GM21381 (cell line): ENCODE measurements at regions not wholly inside any gene's neighbourhood (a gene's known extent, or its start where the extent isn't known, plus 50 kb on each side); places are given as distances from the start of the nearest gene placed in this dataset.
A peak's percentile ranks its signal among the peaks of the same experiment; 100 is the strongest.
"Not testable (repeated sequence)": the region's sequence is repeated elsewhere in the genome, so short reads cannot be mapped to it uniquely, and the experiment has no call there.

Source experiments
- ATAC-seq: cut with Tn5 transposase; IDR thresholded peaks from one replicate; pipeline ENCODE4 v1.9.1; 2021; ENCODE audit warnings: mild to moderate bottlenecking, moderate library complexity; ENCODE audit not compliant: unreplicated experiment

DNA sequence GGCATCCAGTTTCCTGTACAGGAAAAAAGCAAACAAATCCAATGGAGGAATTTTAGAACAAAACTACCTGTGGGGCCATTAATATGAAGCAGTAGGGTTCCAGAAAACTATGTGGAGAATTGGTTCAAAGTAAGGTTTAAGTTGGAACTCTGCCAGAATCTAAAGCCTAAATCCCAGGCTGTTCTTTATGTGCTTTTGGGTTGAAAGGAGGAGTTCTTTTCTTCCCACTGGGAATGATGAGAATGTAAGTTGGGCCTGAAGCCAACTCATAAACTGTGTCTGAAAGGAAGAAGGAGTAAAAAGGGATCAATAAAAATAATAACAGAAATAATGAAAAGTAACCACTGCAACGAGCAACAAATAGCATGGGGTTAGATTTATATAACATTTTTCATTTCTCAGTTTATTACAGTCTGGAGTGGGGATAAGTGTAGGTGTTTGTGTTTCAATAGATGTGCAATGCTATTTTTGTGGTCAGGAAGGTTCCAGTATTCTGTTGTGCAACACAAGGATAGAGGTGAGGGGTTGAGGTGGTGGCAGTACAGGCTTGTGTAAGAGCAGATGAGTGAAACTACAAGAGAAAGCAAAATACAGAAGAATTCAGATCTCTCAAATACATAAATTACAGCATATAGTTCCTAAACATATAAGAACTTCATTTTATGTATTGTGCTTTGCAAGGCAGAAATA lies 373.6 kb downstream of the EMP1 start:
- ATAC-seq, result no peak

DNA sequence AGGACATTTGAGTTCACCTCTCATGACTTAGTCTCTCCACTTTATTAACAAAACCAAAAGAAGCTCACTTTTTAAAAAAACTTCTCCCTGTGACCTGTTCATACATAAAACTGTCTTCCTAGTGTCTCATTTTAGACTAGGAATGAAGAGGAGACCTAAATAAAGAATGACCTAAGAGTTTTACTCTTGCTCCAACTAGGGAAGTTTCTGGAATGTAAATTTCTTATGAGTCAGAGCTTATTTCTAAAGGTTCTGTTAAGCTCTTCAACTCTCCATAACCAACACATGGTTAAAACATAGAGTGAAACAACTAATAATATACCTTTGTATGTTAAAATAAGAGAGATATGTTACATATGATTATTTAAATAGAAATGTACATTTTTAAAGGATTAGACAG lies 369.8 kb downstream of the EMP1 start:
- ATAC-seq, result no peak

DNA sequence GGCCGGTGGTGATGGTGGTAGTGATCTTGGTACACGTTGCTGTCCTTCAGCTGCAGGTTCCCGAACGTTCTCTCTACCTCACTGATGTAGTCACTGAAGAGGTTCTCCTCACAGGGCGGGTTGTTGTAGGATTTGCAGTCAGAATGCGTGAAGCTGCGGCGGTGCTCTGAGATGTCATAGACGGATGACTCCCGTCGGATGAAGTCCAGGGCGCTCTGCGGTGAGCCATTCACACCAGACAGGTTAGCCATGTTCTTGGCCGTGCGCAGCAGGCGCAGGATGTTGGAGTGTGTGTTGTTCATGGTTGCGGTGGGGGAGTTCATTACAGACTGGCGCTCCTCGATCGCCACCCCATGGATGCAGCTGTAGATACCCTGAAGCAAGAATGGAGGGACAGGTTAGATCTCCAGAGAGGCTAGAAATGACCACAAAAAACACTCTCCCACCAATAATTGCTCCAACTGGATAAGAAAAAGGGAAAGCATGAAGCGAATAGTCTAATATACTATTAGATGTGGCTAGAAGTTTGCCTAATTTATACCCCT lies 367.8 kb downstream of the EMP1 start:
- ATAC-seq, result no peak

DNA sequence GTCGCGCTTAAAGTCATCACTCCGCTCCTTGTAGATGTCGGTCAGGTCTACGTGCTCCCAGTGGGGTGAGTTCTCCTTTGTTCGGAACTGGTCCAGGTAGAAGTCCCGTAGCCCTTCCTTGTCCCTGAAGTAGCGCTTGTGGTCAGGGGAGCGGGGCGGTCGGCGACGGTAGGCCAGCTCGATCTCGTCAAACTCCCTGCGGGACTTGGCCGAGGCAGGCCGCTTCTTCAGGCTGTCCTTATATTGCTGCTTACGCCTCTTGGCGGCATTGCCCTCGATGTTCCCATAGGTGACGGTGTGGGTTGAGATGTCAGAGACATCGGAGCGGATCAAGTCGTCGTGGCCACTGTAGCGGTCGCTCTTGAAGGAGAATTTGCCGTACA lies 367.2 kb downstream of the EMP1 start:
- ATAC-seq, result no peak

DNA sequence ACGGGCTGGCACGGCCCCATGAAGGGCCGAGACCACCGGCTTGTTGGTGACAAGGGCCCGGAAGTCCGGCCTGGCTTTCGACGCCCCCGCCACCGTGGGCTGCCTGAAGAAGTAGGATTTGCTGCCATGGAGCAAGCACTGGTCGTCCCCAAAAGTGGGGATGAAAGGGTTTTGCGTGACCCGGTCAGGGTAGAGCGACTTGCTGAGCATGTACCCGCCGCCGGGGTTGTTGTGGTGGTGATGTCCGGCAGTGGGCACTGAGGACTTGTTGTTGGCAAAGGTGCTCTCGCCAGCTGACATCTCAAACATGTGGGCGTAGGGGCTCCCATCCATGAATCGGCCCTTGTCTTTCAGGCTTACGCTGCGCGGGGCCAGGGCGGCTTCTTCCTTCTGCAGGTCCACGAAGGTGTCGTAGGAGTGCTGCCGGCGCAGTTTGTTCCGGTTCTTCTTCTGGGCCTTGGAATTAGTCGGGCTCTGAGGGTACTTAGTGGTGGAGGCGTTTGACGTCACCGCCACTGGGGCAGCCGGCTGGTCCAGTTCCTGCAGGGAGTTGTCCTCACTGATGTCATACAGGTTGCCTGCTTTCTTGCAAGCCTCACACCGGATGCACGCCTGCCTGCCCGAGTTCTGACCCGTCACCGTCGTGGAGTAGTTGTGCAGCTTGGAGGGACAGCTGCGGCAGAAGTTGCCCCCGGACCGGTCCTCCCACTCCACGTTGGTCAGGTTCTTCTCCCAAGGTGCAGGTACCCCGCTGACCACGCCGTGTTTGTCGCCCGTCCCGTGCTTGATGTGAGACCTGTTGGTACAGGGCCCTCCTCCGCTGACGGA lies 366.6 kb downstream of the EMP1 start:
- ATAC-seq, result no peak

DNA sequence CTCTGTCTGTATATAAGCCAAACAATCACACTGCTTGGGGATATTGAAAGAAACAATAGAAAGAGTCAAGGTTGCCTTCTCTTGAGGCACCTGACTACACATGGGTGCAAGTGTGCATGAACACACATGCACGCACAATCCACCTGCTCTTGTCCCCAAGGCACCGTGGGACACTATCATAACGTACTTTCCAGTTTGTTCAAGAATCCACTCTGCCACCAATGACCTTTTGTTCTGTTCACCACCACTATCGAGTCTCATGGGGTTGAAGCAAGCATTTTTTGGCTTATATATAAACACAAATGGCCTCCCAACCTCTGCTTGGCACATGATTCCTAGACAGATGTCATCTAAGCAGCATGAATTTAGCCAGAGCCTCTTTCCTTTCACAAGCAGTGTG lies 365.4 kb downstream of the EMP1 start:
- no peak for ATAC-seq

DNA sequence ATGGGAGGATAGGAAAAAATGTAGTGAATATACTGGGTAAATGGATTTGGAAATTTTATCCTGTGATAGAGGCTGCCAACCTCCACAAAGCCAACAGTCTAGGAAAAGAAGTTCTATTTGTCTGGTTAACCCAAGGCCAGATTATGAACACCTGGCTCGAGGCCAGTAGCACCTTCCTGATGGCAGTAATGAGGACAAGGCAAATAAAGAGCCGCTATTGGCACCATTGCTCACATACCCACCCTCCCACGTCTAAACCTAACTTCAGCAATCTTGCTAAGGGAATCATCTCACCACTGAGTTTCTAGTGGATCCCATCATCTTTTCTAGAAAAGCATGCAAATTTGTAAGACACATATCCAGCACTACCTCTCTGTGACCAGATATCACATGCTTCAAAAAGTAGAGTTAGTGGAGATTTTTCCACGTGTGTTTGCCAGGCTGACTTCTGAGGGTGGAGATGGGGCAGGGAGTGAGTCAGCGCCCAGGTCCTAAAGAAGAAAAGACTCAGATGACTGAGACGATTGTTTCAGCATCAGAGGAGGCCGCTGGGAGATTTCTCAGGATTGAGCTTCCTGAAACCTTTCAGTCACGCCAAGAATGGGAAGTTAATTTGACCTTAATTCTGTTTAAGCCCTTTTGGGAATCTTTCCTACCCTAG lies 362.9 kb downstream of the EMP1 start:
- no peak for ATAC-seq

DNA sequence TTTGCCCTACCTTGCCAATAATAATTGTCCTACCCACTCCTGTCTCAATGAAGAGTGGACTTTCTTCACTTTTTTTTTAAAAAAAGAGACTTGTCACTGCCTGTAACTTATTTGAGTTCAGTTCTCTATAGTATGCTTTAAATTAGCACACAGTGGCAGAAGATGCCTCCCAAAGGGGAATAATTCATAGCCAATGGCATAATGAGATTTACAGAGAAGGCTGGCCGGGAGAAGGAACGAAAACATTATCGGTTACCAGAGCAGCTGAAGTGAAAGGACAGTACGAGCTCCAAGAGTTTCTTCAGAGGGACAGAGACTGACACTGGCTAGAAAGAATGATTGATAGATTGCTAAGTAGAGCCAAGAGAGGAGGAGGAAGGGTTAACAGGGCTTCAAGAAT lies 356.3 kb downstream of the EMP1 start:
- ATAC-seq, result no peak

DNA sequence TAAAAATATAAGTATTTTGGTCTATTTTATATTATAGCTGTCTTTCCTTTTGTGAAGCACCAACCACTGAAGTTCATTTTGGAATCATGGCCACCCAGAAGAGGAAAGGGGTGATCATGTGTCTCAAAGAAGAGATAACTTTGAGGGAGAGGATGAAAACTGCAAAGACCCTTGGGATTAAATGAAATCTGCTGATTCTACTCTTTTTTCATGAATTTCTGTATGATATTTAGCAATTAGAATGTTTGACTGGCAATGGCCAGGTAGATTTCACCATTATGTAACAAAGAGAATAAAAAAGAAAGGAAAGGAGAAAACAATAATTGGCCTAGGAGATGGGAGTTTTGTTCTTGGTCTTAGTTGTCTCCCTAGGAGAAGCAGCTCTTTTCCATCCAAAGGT lies 350.8 kb downstream of the EMP1 start:
- ATAC-seq, result no peak

DNA sequence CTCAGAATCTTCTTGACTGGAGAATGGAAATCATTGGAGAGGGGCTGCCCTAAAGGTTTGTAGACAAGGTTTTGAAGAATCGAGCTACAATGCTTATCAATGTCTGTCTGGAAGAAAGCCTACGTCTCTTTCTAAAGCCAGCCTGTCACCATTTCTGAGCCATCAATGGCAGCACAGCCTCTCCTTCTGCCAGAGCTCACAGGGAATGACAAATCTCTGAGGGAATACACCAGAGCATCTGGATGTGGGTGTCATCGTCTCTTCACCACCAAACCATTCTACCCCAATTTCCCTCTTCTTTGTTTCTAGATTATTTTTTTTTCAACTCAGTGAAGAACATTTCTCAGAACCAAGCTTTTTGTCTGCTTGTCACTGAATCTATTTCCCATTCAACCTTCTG lies 349.7 kb downstream of the EMP1 start:
- no peak for ATAC-seq

DNA sequence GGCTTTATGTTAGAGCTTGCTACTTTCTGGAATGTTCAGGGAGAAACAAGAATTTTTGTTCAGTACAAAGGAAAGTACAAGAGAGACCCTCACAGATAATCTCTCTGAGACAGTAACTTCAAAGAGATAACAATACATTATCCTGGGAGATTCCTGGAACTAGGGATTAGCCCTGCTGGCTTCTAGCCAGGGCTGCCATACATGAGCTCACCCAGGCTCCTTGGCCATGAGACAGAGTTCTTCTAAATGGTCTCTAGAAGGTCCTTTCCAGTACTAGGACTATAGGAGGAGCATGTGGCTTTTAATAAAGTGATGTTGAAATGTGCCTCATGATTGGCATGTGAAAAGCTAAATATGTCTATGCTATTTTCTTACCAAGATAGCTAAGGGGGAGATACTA lies 342.5 kb downstream of the EMP1 start:
- ATAC-seq, result no peak

DNA sequence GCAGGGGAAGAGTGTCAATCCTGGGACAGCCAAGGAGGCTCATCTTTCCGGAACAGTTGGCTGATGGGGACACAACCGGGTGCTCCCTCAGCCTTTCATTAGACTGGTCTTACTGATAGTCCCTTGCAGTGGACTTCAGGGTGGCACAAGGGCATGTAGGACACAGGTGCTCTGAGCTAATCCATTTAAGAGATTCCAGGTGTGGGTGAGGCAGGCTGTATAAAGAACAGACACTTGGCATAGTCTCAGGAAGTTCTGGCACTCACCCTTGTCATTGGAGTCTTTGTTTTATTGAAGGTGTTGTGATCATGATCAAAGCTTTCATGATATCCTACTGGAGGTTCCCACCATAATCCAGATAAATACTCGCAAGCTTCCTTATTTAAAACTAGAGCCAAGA lies 341.6 kb downstream of the EMP1 start:
- no peak for ATAC-seq

DNA sequence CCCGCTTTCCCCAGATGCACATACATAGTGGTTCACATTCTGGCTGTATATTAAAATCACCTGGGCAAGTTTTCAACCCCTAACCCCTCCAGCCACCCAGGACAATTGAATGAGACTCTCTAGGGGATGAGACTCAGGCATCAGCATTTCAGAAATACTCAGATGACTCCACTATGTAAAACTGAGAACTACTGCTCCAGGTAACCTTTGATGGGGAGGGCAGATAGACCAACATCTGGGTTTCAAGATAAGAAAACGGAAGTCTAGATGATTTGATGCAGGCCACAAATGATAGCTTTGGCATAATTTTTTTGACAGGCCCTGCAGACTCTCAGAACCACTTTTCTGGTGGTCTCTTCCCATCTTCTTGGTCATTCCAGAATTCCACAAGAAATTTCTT lies 341.1 kb downstream of the EMP1 start:
- no peak for ATAC-seq

DNA sequence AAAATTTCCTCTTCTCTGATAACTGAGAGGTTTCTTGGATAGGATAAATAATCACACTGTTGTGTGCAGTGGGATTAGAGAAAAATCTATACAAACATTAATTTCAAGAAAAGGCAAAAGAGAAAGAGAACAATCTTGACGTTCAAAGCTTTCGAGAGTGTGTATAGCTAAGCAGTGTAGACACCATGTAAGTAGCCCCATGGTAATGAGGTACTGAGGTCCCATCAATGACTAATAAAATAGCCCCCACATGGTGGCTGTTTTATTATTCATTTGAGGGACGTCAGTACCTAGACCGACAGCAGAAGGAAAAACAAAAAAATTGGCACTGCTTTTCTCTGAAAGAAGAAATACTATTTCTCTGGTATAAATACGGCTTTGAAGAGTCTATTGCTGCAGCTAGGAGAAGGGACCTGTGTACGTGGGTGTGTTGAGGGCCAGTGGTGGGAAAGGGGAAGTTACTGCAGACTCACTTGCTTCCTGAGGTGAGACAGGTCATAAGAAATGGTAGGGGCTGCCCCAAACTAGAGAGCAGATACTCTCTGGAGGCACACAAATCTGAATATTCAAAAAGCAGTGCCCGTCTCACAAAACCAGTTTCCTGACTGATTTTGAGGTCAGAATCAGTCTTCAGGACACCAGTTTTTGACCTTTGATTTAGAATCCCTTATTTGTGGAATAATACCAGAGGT lies 339.8 kb downstream of the EMP1 start:
- peak; percentile 97 for ATAC-seq

DNA sequence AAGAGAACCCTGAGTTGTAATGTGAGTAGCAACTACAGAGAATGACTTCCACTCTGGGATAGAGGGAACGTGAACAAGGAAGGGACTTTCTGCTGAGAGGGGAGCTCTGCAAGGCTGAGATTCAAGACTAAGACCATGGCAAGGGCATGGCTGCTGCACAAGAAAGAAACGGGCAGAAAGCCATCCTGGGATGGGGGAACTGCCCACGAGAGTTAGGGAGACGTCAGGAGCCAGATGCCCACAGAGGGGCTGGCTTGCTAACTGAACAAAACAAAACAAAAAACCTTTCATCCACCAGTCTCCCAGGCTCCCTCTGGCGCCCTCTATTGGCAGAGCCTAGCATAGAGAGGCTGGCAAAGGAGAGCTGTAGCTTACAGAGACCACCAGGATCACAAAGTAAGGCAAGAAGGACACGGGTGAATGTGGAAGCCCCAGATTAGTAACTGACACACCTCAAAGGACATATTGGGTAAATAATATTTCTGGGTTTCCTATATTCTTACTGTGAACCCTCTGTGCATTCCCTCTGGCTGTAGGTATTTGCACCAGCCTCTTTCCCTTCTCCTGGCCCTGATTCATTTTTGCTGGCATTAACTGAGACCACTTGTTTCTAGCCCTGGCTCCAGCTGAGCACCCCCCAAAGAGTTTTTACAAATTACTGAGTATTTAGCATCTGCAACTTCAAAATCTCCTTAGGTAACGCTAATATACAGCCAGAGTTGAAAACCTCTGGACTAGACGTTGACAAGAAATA lies 338.3 kb downstream of the EMP1 start:
- no peak for ATAC-seq

DNA sequence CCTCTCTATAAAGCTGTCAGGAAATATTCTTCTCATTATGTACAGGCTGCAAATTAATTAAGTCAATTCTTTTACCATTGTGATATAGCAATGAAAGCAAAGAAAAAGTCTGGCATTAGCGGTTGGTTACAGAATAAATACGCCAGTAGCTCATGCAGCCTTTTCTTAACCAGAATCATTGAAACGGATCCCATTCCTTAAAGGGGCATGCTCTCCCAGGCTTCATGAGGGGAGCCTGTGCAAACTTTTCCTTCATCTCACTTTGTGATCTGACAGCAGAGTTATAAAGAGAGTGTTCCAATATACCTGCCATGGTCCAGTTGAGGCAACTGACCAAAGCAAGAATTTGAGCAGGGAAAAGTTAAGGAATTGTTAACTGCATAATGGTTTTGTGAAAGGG lies 337.7 kb downstream of the EMP1 start:
- ATAC-seq, result no peak

DNA sequence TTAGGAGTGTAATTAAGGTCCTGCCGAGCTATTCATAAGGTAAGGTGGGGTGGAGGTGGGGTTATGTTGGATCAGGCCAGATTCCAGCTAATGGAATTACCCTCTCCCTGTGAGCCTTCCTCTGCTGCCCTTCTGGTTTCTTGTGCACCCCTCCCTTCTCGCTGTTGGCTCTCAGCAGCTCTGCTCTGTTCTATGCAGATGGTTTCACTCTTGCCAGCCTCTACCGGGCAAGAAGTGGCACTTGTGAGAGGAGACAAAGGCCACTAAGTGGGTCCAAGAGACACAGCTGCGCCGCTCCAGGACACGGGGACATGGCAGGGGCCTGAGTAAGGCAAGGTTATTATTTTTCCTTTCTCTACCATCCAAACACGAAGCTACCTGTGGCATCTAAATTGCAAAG lies 334.4 kb downstream of the EMP1 start:
- ATAC-seq, result no peak

DNA sequence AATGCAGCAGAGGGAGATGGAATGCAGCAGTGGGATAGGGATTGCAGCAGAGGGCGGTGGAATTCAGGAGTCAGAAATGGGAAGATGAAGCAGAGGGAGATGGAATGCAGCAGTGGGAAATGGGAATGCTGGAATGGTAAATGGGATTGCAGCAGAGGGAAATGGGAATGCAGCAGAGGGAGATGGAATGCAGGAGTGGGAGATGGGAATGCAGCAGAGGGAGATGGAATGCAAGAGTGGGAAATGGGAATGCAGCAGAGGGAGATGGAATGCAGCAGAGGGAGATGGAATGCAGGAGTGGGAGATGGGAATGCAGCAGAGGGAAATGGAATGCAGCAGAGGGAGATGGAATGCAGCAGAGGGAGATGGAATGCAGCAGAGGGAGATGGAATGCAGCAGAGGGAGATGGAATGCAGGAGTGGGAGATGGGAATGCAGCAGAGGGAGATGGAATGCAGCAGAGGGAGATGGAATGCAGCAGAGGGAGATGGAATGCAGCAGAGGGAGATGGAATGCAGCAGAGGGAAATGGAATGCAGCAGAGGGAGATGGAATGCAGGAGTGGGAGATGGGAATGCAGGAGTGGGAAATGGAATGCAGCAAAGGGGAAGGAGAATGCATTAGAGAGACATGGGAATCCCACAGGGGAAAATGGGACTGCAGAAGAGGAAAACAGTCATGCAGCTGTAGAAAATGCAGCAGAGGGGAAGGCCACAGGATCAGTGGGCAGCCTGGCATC lies 329.8 kb downstream of the EMP1 start:
- ATAC-seq, result not testable (repeated sequence)

DNA sequence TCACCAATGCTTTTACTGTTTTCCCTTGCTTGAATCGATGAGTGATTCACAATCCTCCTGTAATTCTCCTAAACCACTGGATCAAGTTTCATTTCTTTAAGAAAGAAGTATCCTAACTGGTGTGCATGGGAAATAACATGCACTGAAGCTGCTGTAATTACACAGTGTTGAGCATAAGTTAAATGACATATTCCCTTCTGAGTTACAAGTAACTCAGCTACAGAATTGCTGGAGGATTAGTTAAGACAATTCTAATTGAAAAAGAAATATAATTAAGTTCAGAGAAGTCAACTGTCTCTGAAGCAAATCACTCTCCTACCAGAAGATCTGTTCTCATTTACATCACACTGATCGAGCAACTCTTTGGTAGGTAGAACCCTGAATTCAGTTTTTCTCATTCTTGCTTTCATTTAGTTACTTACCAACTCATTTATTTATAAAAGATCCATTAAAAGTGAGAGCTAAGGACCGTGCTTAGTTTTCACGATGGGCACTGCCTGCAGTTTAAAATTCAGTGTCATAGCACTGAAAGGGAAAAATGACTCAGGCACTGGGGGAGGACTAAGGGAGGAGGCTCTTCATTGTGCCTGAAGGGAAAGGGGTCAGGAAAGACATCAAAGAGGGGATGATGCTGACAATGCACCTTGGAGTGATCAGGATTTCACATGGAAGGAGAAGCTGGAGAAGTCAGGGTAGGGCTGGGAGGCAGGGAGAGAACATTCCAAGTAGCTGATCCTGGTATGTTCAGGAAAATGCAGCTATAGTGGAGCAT lies 327.2 kb downstream of the EMP1 start:
- no peak for ATAC-seq
